LNCAP (cell line): ENCODE measurements at regions not wholly inside any gene's neighbourhood (a gene's known extent, or its start where the extent isn't known, plus 50 kb on each side); places are given as distances from the start of the nearest gene placed in this dataset.

Experiments used
- TF ChIP-seq, protein P1 (sequence below): fragments of 450-650 bp; IDR thresholded peaks from 2 replicates; pipeline ENCODE4 v1.5.1; 2017; ENCODE audit warnings: mild to moderate bottlenecking

DNA sequence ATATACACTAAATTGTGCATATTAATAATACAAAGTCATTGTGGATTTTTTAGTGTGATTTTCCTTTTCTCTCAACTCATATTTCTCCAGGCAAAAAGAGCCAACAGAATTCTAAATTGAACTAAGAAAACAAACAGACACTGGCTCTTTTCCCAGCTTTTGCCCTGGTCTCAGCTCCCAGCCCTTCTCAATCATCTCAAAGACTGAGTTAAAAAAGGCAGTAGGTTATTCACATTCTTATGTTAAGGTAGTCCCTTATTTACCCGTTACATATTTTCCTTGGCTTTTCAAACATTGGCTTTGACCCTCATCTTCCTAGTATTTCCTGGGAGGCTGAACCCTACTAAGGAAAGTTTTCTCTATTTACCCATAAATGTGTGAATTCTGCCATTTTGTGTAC lies 753.6 kb downstream of the LIG4 start:
- TF ChIP-seq, protein P1, sequence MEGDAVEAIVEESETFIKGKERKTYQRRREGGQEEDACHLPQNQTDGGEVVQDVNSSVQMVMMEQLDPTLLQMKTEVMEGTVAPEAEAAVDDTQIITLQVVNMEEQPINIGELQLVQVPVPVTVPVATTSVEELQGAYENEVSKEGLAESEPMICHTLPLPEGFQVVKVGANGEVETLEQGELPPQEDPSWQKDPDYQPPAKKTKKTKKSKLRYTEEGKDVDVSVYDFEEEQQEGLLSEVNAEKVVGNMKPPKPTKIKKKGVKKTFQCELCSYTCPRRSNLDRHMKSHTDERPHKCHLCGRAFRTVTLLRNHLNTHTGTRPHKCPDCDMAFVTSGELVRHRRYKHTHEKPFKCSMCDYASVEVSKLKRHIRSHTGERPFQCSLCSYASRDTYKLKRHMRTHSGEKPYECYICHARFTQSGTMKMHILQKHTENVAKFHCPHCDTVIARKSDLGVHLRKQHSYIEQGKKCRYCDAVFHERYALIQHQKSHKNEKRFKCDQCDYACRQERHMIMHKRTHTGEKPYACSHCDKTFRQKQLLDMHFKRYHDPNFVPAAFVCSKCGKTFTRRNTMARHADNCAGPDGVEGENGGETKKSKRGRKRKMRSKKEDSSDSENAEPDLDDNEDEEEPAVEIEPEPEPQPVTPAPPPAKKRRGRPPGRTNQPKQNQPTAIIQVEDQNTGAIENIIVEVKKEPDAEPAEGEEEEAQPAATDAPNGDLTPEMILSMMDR: no peak

DNA sequence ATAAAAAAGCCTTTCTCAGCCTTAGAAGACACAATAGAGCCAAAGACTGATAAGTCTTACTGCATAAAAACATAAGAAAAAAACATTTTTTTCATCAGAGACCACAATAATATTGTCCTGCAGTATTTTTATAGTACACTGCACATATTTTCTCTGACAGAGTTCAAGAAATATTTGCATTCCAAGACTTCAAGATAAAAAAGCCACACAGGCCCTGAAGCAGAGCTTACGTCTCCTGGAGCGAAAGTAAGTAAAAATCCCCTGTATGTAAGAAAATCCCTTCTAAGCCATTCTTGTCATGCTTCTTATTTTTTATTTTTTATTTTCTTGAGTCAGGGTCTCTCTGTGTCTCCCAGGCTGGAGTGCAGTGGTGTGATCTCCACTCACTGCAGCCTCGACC lies 755.9 kb downstream of the LIG4 start:
- TF ChIP-seq, protein P1: no peak

DNA sequence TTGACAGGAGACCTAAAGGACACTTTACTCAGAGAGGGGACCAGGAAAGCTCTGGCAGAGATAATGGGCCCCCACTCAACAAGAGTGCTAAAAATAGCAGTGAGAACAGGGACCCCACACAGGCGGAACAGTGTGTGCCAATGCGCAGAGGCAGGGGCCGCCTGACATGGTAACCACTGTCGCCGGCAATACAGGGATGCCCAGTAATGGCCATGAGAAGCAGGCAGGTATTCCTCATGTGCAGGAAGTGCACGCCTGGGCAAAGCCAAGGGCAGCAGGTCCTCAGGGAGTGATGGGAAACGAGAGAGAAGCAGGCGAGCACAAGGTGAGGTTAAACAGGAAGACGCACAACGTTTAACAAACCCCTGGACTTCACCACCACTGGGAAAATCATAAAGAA lies 757.1 kb downstream of the LIG4 start:
- TF ChIP-seq, protein P1: no peak

DNA sequence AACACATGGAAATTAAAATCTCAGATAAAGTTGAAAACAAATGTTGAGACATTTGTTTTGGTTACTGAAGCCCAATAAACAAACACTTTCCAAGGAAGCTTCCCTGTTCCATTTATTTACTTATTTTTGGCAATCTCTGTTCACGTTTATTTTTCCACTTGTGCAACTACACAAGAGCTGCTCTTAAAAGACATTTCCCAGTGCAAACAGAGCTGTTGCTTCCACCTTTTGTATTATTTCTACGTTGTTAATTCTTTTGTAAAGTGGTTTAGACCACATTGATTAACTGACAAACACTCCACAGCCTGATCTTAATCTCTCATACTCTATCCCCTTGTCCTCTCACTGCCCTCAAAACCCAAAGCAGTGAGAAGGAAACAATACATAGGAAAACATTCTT lies 757.6 kb downstream of the LIG4 start:
- TF ChIP-seq, protein P1: no peak

DNA sequence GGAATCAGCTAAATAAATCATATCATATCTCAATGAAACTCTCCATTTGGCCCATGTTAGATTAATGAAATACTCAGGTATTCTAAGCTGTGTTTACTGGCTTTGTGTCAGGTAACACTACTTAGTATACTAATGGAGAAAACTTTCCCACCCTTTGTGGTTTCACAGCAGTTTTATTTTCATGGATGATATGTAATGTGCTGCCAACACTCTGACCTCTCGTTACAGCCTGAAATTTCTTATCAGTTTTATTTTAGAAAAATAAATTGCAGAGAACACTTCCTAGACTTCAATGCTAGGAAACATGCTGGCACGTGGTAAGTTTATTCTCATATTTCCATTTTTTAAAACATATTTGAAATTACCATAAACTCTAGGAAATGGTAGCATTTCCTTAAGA lies 758.9 kb downstream of the LIG4 start:
- TF ChIP-seq, protein P1: no peak

DNA sequence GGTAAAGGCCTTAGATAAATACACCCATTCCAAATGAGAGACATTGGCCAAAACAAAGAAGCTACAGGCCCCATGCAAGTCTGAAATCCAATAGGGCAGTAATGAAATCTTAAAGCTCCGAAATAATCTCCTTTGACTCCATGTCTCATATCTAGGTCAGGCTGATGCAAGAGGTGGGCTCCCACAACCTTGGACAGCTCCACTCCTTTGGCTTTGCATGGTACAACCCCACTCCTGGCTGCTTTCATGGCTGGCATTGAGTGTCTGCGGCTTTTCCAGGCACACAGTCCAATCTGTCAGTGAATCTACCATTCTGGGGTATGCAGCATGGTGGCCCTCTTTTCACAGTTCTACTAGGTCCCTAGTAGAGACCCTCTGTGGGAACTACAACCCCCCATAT lies 762.5 kb downstream of the LIG4 start:
- TF ChIP-seq, protein P1: no peak

DNA sequence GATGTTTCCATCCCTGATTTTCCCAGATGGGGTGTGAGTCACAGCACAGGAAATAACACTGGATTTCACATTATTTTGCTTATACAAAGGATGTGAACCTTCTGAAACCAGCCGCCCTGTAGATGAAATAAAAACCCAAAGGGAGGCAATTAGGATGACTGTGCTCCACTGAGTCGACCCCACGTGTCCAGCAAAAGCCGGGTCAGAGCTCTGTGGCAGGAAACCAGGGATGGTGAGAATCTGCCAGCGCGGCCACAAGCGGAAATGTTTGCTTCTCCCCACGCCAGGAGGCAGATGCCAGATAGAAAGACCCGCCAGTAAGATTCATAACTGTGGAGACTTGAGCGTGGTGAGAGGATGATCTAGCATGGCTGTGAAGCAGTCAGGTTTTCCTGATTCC lies 764.4 kb downstream of the LIG4 start:
- TF ChIP-seq, protein P1: no peak

DNA sequence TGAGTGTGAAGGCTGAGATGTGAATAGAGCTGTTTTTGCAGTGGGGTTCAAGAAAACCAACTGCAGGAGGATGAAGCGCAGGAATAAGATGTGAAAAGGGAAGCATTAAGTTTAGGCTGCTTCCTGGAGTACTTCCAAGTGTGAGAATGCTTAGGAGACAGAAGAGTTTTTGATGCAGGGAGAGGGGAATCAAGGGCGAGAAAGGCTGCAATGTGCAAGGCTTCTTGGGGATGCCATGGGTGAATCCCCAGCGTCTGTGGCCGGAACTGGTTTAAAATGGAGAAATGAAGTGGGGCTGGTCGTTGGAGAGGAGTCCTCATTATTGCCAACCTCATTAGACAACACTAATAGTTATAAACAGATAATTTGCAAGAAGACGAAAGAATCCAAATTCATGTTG lies 764.9 kb downstream of the LIG4 start:
- TF ChIP-seq, protein P1: no peak
